ENCODE measurements at regions not wholly inside any gene's neighbourhood (a gene's known extent, or its start where the extent isn't known, plus 50 kb on each side); places are given as distances from the start of the nearest gene placed in this dataset.

DNA sequence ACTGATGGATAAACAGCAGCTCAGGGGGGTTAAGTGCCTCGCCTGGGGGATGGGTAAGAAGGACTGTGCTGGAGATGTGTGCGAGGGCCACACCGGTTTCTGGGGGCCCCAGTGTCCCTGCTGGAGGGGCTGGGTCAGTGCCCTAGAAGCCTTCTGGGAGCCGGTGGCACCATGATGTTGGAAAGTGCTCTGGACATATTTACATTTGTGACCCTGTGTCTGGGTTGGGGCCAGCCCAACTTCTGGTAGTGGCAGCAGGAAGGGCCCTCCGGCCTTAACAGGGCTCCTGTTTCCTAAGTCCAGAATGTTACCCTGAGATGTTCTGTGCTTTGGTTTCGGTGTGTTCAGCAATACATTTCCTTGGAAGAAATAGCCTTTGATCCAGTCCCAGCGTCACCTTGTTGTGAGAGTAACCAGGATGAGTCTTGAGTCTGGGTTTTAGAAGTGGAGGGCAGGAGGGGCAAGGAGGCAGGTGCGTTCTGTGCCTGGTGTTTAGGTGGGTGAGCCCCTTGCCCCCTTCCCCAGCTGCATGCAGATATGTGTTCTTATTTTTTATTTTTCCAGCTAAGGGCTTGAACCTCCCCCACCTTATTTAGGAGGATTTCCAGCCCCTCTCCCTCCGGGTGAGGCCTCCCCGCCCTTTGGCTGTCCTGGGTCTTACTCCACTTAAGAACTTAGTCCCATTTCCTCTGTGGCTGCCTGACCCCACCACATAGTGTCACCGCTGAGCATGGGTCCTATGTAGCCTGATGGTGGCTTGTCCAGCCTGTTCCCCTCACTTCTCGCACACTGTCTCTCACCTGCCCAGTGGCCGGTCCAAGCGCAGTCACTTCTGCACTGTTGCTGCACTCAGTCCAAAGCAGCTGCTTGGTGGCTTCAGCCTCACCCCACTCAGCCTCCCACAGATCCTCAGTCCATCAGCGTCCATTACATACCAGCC is 132.7 kb upstream of the HS6ST1 start:
- no peak overlapping the region for H3K4me3 ChIP-seq (ENCODE audit: low read depth, low read length)
- TF ChIP-seq, protein P1, sequence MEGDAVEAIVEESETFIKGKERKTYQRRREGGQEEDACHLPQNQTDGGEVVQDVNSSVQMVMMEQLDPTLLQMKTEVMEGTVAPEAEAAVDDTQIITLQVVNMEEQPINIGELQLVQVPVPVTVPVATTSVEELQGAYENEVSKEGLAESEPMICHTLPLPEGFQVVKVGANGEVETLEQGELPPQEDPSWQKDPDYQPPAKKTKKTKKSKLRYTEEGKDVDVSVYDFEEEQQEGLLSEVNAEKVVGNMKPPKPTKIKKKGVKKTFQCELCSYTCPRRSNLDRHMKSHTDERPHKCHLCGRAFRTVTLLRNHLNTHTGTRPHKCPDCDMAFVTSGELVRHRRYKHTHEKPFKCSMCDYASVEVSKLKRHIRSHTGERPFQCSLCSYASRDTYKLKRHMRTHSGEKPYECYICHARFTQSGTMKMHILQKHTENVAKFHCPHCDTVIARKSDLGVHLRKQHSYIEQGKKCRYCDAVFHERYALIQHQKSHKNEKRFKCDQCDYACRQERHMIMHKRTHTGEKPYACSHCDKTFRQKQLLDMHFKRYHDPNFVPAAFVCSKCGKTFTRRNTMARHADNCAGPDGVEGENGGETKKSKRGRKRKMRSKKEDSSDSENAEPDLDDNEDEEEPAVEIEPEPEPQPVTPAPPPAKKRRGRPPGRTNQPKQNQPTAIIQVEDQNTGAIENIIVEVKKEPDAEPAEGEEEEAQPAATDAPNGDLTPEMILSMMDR (IDR thresholded peaks at IDR 0.05; ENCODE audit: insufficient read depth, low read length) = no peak
- no peak for DNase-seq (ENCODE audit: low read depth)

DNA sequence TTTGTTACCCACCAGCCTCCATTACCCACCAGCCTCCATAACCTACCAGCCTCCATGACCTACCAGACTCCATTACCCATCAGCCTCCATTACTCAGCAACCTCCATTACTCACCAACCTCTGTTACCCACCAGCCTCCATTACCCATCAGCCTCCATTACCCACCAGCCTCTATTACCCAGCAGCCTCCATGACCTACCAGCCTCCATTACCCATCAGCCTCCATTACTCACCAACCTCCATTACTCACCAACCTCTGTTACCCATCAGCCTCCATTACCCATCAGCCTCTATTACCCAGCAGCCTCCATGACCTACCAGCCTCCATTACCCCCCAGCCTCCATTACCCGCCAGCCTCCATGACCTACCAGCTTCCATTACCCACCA is 133.3 kb upstream of the HS6ST1 start:
- no peak for DNase-seq (ENCODE audit: low read depth)
- no peak overlapping the region for H3K4me3 ChIP-seq (ENCODE audit: low read depth, low read length)
- TF ChIP-seq, protein P1 (IDR thresholded peaks at IDR 0.05; ENCODE audit: insufficient read depth, low read length) = no peak

DNA sequence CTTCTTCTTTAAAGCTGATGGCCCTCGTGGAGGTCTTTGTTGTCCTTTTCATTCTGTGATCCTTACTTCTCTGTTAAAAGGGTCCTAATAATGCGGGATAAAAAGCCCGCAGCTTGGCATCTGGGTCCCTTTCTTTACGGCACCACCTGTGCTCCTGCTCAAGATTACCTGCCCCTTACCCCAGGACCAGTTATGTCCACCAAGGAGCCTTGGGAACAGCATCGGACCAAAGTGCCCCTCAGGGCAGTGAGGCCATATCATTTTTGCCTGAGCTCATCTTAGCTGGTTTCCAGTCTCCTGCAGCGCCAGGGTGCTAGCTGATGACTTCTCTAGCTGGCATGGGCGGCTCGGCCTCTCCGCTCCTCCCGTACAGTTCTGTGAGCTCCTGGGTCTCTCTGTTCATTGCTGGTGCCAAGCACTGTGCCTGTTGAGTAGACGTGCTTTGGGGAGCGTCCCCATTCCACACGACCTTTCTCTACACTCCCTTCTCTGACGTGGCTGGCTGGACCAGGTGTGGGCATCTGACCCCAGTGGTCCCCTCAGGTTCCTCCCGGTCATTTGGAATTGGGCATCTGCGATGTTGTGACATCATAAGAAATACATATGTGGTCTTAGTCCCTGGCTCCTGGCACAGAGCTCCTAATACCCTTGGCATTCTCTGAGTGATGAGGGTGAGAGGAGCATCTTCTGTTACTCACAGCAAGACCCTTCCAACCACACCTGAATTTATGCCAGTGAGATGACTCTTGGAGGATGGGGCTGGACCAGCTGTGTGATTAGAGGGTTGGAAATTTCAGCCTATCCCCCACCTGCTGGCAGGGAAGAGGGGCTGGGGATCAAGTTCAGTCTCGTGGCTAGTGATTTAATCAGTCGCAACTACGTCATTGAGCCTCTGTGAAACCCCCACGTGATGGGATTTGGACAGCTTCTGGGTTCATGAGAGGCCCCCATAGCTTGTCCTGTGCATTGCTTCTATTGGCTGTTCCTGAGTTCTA is 134.2 kb upstream of the HS6ST1 start:
- DNase-seq (ENCODE audit: low read depth) = no peak
- no peak overlapping the region for H3K4me3 ChIP-seq (ENCODE audit: low read depth, low read length)
- TF ChIP-seq, protein P1 (IDR thresholded peaks at IDR 0.05; ENCODE audit: insufficient read depth, low read length) = no peak

DNA sequence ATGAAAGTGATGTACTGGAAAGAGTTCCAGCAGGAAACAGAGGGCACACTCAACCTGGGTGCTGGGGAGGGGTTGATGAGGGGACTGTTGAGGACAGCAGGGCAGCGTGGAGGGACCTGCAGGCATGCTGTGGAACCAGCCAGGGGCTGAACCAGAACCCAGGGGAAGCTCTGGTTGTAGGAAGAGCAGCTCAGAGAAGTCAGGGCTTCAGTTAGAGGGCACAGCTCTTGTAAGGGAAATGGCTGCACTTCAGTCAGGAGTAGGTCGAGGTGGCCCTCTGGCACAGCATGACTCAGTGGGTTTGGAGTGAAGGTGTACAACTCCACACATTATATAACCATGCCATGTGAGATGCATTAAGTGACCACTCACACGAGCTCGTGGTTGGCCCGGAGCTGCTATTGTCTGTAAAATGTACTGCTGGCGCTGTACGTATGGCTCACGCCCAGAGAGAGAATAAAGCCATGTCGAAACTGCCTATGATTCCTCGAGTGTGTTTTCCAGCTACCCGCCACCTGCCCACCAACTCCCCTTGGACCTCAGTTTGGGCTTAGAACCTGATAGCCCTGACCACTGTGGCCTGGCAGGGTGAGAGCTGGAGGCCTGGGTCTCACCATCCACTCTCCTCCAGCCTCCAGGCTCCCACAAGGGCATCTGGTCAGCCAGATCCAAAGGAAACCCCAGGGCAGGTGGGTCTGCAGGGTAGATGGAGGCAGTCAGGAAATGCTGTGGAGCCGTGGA is 136.5 kb upstream of the HS6ST1 start:
- H3K4me3 ChIP-seq (ENCODE audit: low read depth, low read length) = no peak overlapping the region
- TF ChIP-seq, protein P1 (IDR thresholded peaks at IDR 0.05; ENCODE audit: insufficient read depth, low read length) = no peak
- no peak for DNase-seq (ENCODE audit: low read depth)

DNA sequence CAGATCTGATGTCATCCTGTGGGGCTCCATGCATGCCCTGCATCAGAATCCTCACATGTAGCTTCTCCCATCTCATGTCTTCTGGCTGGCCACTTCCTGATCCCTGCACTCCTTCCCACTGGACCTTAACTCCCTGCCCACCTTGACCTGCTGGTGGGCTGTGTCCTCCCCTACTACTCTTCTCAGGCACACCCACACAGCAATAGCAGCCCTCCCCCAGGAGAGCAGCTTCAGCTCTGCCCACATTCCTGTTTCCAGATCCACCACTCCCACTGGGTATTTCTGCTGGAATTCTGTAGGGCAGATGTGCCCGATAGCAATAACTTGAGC is 137.0 kb upstream of the HS6ST1 start:
- TF ChIP-seq, protein P1 (IDR thresholded peaks at IDR 0.05; ENCODE audit: insufficient read depth, low read length) = no peak
- no peak for DNase-seq (ENCODE audit: low read depth)
- H3K4me3 ChIP-seq (ENCODE audit: low read depth, low read length) = no peak overlapping the region

DNA sequence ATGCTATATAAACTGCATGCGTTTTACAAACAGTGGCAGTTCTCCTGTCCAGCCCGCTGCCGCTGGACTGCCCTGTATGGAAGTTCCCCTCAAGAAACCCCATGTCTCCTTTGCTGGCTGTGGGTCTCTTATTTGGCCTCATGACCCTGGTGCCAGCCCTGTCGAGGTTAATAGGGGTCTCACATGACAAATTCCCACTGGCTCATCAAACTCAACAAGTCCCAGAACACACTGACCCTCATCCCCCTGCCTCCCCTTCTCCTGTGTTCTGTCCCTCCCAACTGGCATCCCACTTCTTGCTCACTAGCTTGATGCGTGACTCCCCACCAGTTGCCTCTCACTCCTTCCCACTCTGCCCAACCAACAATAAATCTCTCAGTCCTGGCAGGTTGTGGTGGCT is 137.6 kb upstream of the HS6ST1 start:
- no peak overlapping the region for H3K4me3 ChIP-seq (ENCODE audit: low read depth, low read length)
- no peak for DNase-seq (ENCODE audit: low read depth)
- TF ChIP-seq, protein P1 (IDR thresholded peaks at IDR 0.05; ENCODE audit: insufficient read depth, low read length) = no peak

All from fibroblast of the aortic adventitia (primary cell).